ENCODE measurements at regions not wholly inside any gene's neighbourhood (a gene's known extent, or its start where the extent isn't known, plus 50 kb on each side); places are given as distances from the start of the nearest gene placed in this dataset.

- no peaks in the 10 kb centered on the region for H3K9me2 ChIP-seq (ENCODE audit: low read depth, low read length)
- no peaks in the 10 kb centered on the region for H3K4me1 ChIP-seq (ENCODE audit: insufficient read depth, low read length, severe bottlenecking)
- H3F3A ChIP-seq (ENCODE audit: insufficient read depth, low read length): no peaks in the 10 kb centered on the region
- no peak for TF ChIP-seq EZH2 (IDR thresholded peaks at IDR 0.05; ENCODE audit: borderline replicate concordance, low read length)
- TF ChIP-seq CTCF (IDR thresholded peaks at IDR 0.05; ENCODE audit: low read length): no peak
- no peaks in the 10 kb centered on the region for H4K20me1 ChIP-seq (ENCODE audit: insufficient read depth, low read length)
- no peak overlapping the region for H3K9ac ChIP-seq (ENCODE audit: low read length)
- no peaks in the 10 kb centered on the region for H3K27me3 ChIP-seq (ENCODE audit: insufficient read depth, low read length)
- H3K27ac ChIP-seq (ENCODE audit: low read depth, low read length, poor library complexity, severe bottlenecking): no peak overlapping the region
- H2AFZ ChIP-seq (ENCODE audit: low read length): no peak overlapping the region
- H3K9me3 ChIP-seq (ENCODE audit: low read length): no peaks in the 10 kb centered on the region
- H3K79me2 ChIP-seq (ENCODE audit: insufficient read depth, low read length): no peaks in the 10 kb centered on the region
- no peaks in the 10 kb centered on the region for H3K36me3 ChIP-seq (ENCODE audit: insufficient read depth, low read length)
- H3K4me2 ChIP-seq (ENCODE audit: low read length): no peak overlapping the region
- H3K4me3 ChIP-seq (ENCODE audit: low read depth, low read length, poor library complexity, severe bottlenecking): no peak overlapping the region
Measured at GRCh38 chr18:56306797-56307196, 331.6 kb downstream of the TXNL1 start.

GRCh38 chr18:56305583-56305982, 332.8 kb downstream of the TXNL1 start:
- no peak overlapping the region for H3K27ac ChIP-seq (ENCODE audit: low read depth, low read length, poor library complexity, severe bottlenecking)
- H3K9me2 ChIP-seq (ENCODE audit: low read depth, low read length): no peaks in the 10 kb centered on the region
- H2AFZ ChIP-seq (ENCODE audit: low read length): no peak overlapping the region
- H4K20me1 ChIP-seq (ENCODE audit: insufficient read depth, low read length): no peaks in the 10 kb centered on the region
- H3K36me3 ChIP-seq (ENCODE audit: insufficient read depth, low read length): no peaks in the 10 kb centered on the region
- no peak for TF ChIP-seq CTCF (IDR thresholded peaks at IDR 0.05; ENCODE audit: low read length)
- no peak for TF ChIP-seq EZH2 (IDR thresholded peaks at IDR 0.05; ENCODE audit: borderline replicate concordance, low read length)
- H3K9ac ChIP-seq (ENCODE audit: low read length): no peak overlapping the region
- no peak overlapping the region for H3K4me3 ChIP-seq (ENCODE audit: low read depth, low read length, poor library complexity, severe bottlenecking)
- no peaks in the 10 kb centered on the region for H3K79me2 ChIP-seq (ENCODE audit: insufficient read depth, low read length)
- H3K4me1 ChIP-seq (ENCODE audit: insufficient read depth, low read length, severe bottlenecking): no peaks in the 10 kb centered on the region
- no peak overlapping the region for H3K4me2 ChIP-seq (ENCODE audit: low read length)
- H3K27me3 ChIP-seq (ENCODE audit: insufficient read depth, low read length): no peaks in the 10 kb centered on the region
- H3K9me3 ChIP-seq (ENCODE audit: low read length): no peaks in the 10 kb centered on the region
- no peaks in the 10 kb centered on the region for H3F3A ChIP-seq (ENCODE audit: insufficient read depth, low read length)

GRCh38 chr18:56302156-56302555, 336.2 kb downstream of the TXNL1 start:
- Histone ChIP-seq H3K36me3 (ENCODE audit: insufficient read depth, low read length) (no peaks in the 10 kb centered on the region), H3K4me2 (ENCODE audit: low read length) (no peak overlapping the region), H2AFZ (ENCODE audit: low read length) (no peak overlapping the region), H3K79me2 (ENCODE audit: insufficient read depth, low read length) (no peaks in the 10 kb centered on the region), H3K27ac (ENCODE audit: low read depth, low read length, poor library complexity, severe bottlenecking) (no peak overlapping the region), H3K4me3 (ENCODE audit: low read depth, low read length, poor library complexity, severe bottlenecking) (no peak overlapping the region), H3F3A (ENCODE audit: insufficient read depth, low read length) (no peaks in the 10 kb centered on the region), H3K27me3 (ENCODE audit: insufficient read depth, low read length) (no peaks in the 10 kb centered on the region), H3K4me1 (ENCODE audit: insufficient read depth, low read length, severe bottlenecking) (no peaks in the 10 kb centered on the region), H3K9me2 (ENCODE audit: low read depth, low read length) (no peaks in the 10 kb centered on the region), H3K9ac (ENCODE audit: low read length) (no peak overlapping the region), H3K9me3 (ENCODE audit: low read length) (no peaks in the 10 kb centered on the region), H4K20me1 (ENCODE audit: insufficient read depth, low read length) (no peaks in the 10 kb centered on the region)
- TF ChIP-seq EZH2 (IDR thresholded peaks at IDR 0.05; ENCODE audit: borderline replicate concordance, low read length): no peak
- no peak for TF ChIP-seq CTCF (IDR thresholded peaks at IDR 0.05; ENCODE audit: low read length)

Data from OCI-LY1 (cell line).